ENCODE measurements at regions not wholly inside any gene's neighbourhood (a gene's known extent, or its start where the extent isn't known, plus 50 kb on each side); places are given as distances from the start of the nearest gene placed in this dataset.
"Not testable (repeated sequence)": the region's sequence is repeated elsewhere in the genome, so short reads cannot be mapped to it uniquely, and the experiment has no call there.

- Histone ChIP-seq H4K20me1 (ENCODE audit: low read depth) (no peaks in the 10 kb centered on the region), H3K4me3 (no peak overlapping the region), H3K9ac (no peak overlapping the region), H3K27ac (no peak overlapping the region), H3K4me1 (no peaks in the 10 kb centered on the region), H3K27me3 (no peaks in the 10 kb centered on the region), H3K9me3 (ENCODE audit: low read depth) (peaks cover 5% of the 10 kb centered on the region), H3K79me2 (ENCODE audit: low read depth) (no peaks in the 10 kb centered on the region), H3K4me2 (no peak overlapping the region), H3F3A (ENCODE audit: low read depth) (no peaks in the 10 kb centered on the region), H2AFZ (replicated peaks) (peak overlapping the region; percentile 1), H3K36me3 (no peaks in the 10 kb centered on the region)
- Mint-ChIP-seq H3K27me3 (ENCODE audit: insufficient read depth, low read depth) (no peaks in the 10 kb centered on the region), H3K36me3 (no peaks in the 10 kb centered on the region), H3K27ac (no peak overlapping the region), H3K4me3 (no peak overlapping the region), H3K9me3 (peaks cover 5% of the 10 kb centered on the region), H3K4me1 (no peaks in the 10 kb centered on the region)
- no peak for DNase-seq (ENCODE audit: low spot score)
- TF ChIP-seq EZH2phosphoT487 (IDR thresholded peaks at IDR 0.05) (no peak), EZH2 (IDR thresholded peaks at IDR 0.05) (no peak)
- TF ChIP-seq, protein P1, sequence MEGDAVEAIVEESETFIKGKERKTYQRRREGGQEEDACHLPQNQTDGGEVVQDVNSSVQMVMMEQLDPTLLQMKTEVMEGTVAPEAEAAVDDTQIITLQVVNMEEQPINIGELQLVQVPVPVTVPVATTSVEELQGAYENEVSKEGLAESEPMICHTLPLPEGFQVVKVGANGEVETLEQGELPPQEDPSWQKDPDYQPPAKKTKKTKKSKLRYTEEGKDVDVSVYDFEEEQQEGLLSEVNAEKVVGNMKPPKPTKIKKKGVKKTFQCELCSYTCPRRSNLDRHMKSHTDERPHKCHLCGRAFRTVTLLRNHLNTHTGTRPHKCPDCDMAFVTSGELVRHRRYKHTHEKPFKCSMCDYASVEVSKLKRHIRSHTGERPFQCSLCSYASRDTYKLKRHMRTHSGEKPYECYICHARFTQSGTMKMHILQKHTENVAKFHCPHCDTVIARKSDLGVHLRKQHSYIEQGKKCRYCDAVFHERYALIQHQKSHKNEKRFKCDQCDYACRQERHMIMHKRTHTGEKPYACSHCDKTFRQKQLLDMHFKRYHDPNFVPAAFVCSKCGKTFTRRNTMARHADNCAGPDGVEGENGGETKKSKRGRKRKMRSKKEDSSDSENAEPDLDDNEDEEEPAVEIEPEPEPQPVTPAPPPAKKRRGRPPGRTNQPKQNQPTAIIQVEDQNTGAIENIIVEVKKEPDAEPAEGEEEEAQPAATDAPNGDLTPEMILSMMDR (IDR thresholded peaks at IDR 0.05): no peak
These were observed 1396.8 kb downstream of the GATA3 start for GRCh38 chr10:9451211-9451773.

GRCh38 chr10:9452056-9452455, 1397.6 kb downstream of the GATA3 start:
- H3K4me3 ChIP-seq: no peak overlapping the region
- H3K9ac ChIP-seq: no peak overlapping the region
- Mint-ChIP-seq H3K27ac (no peak overlapping the region), H3K9me3 (peaks cover 5% of the 10 kb centered on the region), H3K36me3 (no peaks in the 10 kb centered on the region), H3K4me3 (no peak overlapping the region), H3K4me1 (no peaks in the 10 kb centered on the region), H3K27me3 (ENCODE audit: insufficient read depth, low read depth) (no peaks in the 10 kb centered on the region)
- H4K20me1 ChIP-seq (ENCODE audit: low read depth): no peaks in the 10 kb centered on the region
- H3K4me1 ChIP-seq: no peaks in the 10 kb centered on the region
- no peaks in the 10 kb centered on the region for H3K27me3 ChIP-seq
- H3K9me3 ChIP-seq (ENCODE audit: low read depth): peaks cover 5% of the 10 kb centered on the region
- H3K79me2 ChIP-seq (ENCODE audit: low read depth): no peaks in the 10 kb centered on the region
- DNase-seq (ENCODE audit: low spot score): no peak
- TF ChIP-seq EZH2 (IDR thresholded peaks at IDR 0.05) (no peak), EZH2phosphoT487 (IDR thresholded peaks at IDR 0.05) (no peak)
- TF ChIP-seq, protein P1 (IDR thresholded peaks at IDR 0.05): no peak
- no peak overlapping the region for H3K4me2 ChIP-seq
- H3K27ac ChIP-seq: no peak overlapping the region
- H3K36me3 ChIP-seq: no peaks in the 10 kb centered on the region
- H2AFZ ChIP-seq (replicated peaks): no peak overlapping the region
- no peaks in the 10 kb centered on the region for H3F3A ChIP-seq (ENCODE audit: low read depth)

GRCh38 chr10:9453871-9454270, 1399.4 kb downstream of the GATA3 start:
- not testable (repeated sequence) for H3K4me1 Mint-ChIP-seq; H3K36me3 Mint-ChIP-seq; H3F3A ChIP-seq (ENCODE audit: low read depth); DNase-seq (ENCODE audit: low spot score); H3K27me3 ChIP-seq; H3K4me3 Mint-ChIP-seq; H3K36me3 ChIP-seq; H3K4me2 ChIP-seq; H3K9me3 Mint-ChIP-seq; H3K9me3 ChIP-seq (ENCODE audit: low read depth); H3K27me3 Mint-ChIP-seq (ENCODE audit: insufficient read depth, low read depth); H3K9ac ChIP-seq; H3K4me3 ChIP-seq; H3K27ac Mint-ChIP-seq; H2AFZ ChIP-seq (replicated peaks); H3K27ac ChIP-seq; H3K79me2 ChIP-seq (ENCODE audit: low read depth); H4K20me1 ChIP-seq (ENCODE audit: low read depth); H3K4me1 ChIP-seq

DNA sequence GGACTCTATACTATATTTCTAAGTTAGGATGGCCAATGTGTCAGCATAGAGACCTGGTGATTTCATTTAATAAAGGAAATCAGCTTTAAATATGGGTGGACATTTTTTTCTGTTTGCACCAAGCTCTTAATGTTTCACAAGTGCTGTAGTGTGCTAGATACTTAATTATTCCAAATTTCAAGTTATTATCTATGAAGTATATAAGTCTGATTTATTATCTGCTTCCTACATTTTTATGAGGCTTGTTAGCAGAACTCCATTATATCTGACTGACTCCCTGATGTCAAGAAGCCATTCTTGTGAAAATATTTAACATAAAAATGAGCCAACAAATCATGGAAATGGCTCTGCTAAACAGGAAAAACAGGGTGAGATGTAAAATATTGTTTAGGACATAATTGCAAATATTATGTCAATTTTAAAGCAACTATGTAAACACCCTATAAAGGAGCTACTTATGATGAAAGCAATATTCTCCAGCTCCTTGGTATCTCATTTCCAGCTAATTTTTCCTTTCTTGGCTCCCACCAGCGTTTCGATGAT, 1415.2 kb downstream of the GATA3 start:
- peaks cover 2% of the 10 kb centered on the region for H3K4me1 ChIP-seq
- H3K4me2 ChIP-seq: no peak overlapping the region
- Mint-ChIP-seq H3K27me3 (ENCODE audit: insufficient read depth, low read depth) (peaks cover 2% of the 10 kb centered on the region), H3K27ac (no peak overlapping the region), H3K4me3 (no peak overlapping the region), H3K9me3 (no peaks in the 10 kb centered on the region), H3K36me3 (no peaks in the 10 kb centered on the region), H3K4me1 (no peaks in the 10 kb centered on the region)
- no peak for DNase-seq (ENCODE audit: low spot score)
- H3F3A ChIP-seq (ENCODE audit: low read depth): no peaks in the 10 kb centered on the region
- no peaks in the 10 kb centered on the region for H3K9me3 ChIP-seq (ENCODE audit: low read depth)
- H4K20me1 ChIP-seq (ENCODE audit: low read depth): no peaks in the 10 kb centered on the region
- H3K27ac ChIP-seq: no peak overlapping the region
- no peaks in the 10 kb centered on the region for H3K36me3 ChIP-seq
- H3K79me2 ChIP-seq (ENCODE audit: low read depth): no peaks in the 10 kb centered on the region
- H2AFZ ChIP-seq (replicated peaks): no peak overlapping the region
- TF ChIP-seq, protein P1 (IDR thresholded peaks at IDR 0.05): no peak
- no peak for TF ChIP-seq EZH2 (IDR thresholded peaks at IDR 0.05)
- no peak for TF ChIP-seq EZH2phosphoT487 (IDR thresholded peaks at IDR 0.05)
- H3K4me3 ChIP-seq: no peak overlapping the region
- H3K9ac ChIP-seq: no peak overlapping the region
- H3K27me3 ChIP-seq: no peaks in the 10 kb centered on the region

Measured in neural progenitor cell (in vitro differentiated cells).